Neutrophil (primary cell): ENCODE measurements at regions not wholly inside any gene's neighbourhood (a gene's known extent, or its start where the extent isn't known, plus 50 kb on each side); places are given as distances from the start of the nearest gene placed in this dataset.

Source experiments
- H3K27ac ChIP-seq: fragments of 200-600 bp; sonication (generic); 2 replicates; pipeline ENCODE4 v1.5.1; 2016; ENCODE audit warnings: mild to moderate bottlenecking, moderate library complexity
- H3K27me3 ChIP-seq: fragments of 200-600 bp; sonication (generic); 2 replicates; pipeline ENCODE4 v1.6.0; 2016; ENCODE audit warnings: mild to moderate bottlenecking
- H3K36me3 ChIP-seq: fragments of 200-600 bp; sonication (generic); 2 replicates; pipeline ENCODE4 v1.5.1; 2017
- H3K4me1 ChIP-seq, 2 experiments: fragments of 200-600 bp in 1 of 2; sonication (generic) in 1 of 2; 1 replicate in 1 of 2; 2 replicates in 1 of 2; pipeline versions ENCODE4 v1.5.1 to v1.6.1; 2013 to 2016; ENCODE audit warnings: low read depth in 1 of 2, low read length in 1 of 2, mild to moderate bottlenecking in 1 of 2, moderate library complexity in 1 of 2; ENCODE audit not compliant: control insufficient read depth in 1 of 2, insufficient read depth in 1 of 2
- H3K4me3 ChIP-seq, 2 experiments: fragments of 200-600 bp in 1 of 2; sonication (generic) in 1 of 2; 1 replicate in 1 of 2; 2 replicates in 1 of 2; pipeline ENCODE4 v1.5.1; 2013 to 2016; ENCODE audit warnings: low read depth in 1 of 2, low read length in 1 of 2, mild to moderate bottlenecking in 1 of 2, moderate library complexity in 1 of 2
- H3K9me3 ChIP-seq: fragments of 200-600 bp; sonication (generic); 2 replicates; pipeline ENCODE4 v1.5.1; 2016
- TF ChIP-seq, protein P1 (sequence below): fragments of 200-600 bp; sonication (generic); IDR thresholded peaks from 2 replicates; pipeline ENCODE4 v1.5.1; 2016; ENCODE audit warnings: antibody characterized with exemption

DNA sequence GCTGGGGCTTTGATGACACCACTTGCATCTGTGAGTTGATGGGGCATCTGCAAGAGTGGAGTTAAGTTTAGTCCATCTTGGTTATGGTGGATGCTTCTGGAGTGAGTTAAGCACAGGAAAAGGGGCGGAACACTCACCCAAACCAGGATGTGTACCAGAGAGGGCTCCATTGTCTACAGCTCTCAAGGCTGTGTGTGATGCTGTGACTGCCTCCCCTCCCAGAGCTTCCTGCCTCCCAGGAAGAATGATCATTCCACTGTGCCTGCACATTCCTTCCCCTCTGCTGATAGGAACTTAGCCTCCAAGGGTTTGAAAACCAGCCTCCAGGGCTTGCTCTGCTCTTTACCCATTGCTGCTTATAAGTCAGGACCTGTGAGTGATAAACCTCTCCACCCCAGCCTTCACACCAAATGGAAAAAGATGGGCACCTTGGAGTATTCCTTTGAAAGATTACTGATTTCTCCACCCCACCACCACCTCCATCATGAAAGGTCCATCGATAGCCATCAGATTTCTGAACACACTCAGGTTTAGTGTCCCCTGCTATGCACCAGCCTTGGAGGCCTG lies 160.1 kb upstream of the SPRY4 start:
- no peak overlapping the region for H3K4me3 ChIP-seq
- no peaks in the 10 kb centered on the region for H3K9me3 ChIP-seq
- no peaks in the 10 kb centered on the region for H3K36me3 ChIP-seq
- peaks cover 5% of the 10 kb centered on the region for H3K27me3 ChIP-seq
- H3K4me1 ChIP-seq, result no peaks in the 10 kb centered on the region
- no peak overlapping the region for H3K27ac ChIP-seq
- TF ChIP-seq, protein P1, sequence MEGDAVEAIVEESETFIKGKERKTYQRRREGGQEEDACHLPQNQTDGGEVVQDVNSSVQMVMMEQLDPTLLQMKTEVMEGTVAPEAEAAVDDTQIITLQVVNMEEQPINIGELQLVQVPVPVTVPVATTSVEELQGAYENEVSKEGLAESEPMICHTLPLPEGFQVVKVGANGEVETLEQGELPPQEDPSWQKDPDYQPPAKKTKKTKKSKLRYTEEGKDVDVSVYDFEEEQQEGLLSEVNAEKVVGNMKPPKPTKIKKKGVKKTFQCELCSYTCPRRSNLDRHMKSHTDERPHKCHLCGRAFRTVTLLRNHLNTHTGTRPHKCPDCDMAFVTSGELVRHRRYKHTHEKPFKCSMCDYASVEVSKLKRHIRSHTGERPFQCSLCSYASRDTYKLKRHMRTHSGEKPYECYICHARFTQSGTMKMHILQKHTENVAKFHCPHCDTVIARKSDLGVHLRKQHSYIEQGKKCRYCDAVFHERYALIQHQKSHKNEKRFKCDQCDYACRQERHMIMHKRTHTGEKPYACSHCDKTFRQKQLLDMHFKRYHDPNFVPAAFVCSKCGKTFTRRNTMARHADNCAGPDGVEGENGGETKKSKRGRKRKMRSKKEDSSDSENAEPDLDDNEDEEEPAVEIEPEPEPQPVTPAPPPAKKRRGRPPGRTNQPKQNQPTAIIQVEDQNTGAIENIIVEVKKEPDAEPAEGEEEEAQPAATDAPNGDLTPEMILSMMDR, result no peak

DNA sequence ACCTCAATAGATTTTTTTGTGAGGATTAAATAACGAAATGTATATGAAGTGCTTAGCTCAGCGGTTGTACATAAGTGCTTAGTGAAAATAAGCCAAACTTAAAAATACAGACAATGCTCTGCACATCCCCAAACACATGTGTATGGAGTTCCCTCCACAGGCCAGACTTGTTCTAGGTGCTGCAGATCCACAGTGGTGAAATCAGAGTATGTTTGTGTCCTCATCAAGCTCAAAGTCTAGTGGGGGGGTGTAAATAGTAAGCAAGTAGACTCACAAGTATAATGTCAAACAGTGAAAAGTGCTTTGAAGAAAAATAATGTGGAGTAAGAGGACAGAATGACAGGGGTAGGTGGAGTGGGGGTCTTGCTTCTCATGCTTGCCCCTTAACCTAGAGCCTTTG lies 157.4 kb upstream of the SPRY4 start:
- Histone ChIP-seq H3K4me3 (no peak overlapping the region), H3K27me3 (peaks cover 5% of the 10 kb centered on the region), H3K4me1 (no peaks in the 10 kb centered on the region), H3K36me3 (no peaks in the 10 kb centered on the region), H3K27ac (no peak overlapping the region), H3K9me3 (no peaks in the 10 kb centered on the region)
- TF ChIP-seq, protein P1, result no peak

DNA sequence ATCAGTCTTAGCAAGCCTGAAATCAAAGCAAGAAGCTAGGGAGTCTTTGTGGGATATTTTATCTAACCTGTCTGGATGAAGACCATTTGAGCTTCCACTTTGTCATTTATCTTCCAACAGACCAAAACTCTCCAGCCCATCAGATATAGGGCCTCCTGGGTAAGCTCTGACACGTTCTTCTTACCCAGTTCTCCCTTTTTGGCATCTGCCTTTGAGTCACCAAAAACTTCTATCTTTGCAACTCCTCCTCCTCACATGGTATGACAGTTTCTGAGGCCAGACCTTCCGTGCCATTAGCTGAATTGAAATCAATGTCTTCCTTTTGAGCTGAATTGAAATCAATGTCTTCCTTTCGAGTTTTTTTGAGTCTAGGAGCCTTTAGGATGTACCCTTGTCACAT lies 156.6 kb upstream of the SPRY4 start:
- Histone ChIP-seq H3K27ac (no peak overlapping the region), H3K4me3 (no peak overlapping the region), H3K4me1 (no peaks in the 10 kb centered on the region), H3K9me3 (no peaks in the 10 kb centered on the region), H3K27me3 (peaks cover 5% of the 10 kb centered on the region), H3K36me3 (no peaks in the 10 kb centered on the region)
- TF ChIP-seq, protein P1, result no peak

DNA sequence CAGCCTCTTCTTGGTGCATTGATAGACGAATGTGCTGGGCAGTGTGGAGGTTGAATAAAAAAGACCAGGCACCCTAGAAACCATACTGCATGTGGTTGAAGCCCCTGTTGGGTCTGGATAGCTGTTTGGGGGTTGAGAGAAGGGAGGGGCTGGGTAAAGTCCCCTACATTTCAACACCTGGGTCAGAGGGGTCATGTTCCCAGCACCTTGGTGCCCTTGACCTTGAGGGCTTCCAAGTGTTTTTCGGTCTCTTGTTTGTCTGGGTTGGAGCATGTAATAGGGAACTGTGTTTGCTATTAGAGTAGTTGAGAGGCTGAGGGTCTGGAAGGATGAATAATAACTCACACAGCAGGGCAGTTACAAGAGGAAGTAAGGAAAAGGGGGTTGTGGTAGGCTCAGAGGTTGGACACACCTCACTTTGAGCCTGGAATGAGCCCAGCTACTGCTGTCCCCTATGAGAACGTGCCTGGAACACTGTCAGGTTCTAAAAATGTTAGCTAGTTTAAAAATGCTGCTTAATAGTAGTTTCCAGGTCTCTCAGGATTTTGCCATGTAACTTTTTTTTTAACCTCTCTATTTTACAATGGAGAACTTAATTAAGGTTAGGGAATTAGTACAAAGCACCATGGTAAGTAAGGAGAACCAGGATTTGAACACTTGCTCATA lies 155.2 kb upstream of the SPRY4 start:
- no peaks in the 10 kb centered on the region for H3K9me3 ChIP-seq
- H3K36me3 ChIP-seq, result no peaks in the 10 kb centered on the region
- no peaks in the 10 kb centered on the region for H3K4me1 ChIP-seq
- TF ChIP-seq, protein P1, result no peak
- H3K27me3 ChIP-seq, result peaks cover 16% of the 10 kb centered on the region
- no peak overlapping the region for H3K27ac ChIP-seq
- no peak overlapping the region for H3K4me3 ChIP-seq

DNA sequence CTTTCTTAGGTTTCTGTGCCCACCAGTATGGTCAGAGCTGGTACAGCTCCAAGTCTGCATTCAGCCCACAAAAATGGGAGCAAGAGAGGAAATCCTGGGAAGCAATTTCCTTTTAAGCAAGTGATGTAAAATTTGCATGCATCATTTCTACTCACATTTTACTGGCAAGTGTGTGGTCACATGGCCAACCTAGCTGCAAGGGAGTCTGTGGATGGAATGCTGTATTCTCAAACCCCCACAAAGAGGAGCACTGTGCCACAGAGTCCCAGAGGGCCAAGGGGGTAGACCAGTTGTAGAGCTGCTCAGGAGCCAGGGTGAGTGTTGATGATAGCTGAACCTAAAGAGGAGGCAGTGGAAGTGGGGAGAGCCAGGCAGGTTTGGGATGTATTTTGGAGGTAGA lies 154.3 kb upstream of the SPRY4 start:
- Histone ChIP-seq H3K4me1 (no peaks in the 10 kb centered on the region), H3K27me3 (peaks cover 16% of the 10 kb centered on the region), H3K4me3 (no peak overlapping the region), H3K27ac (no peak overlapping the region), H3K36me3 (no peaks in the 10 kb centered on the region), H3K9me3 (no peaks in the 10 kb centered on the region)
- TF ChIP-seq, protein P1, result no peak
